ENCODE measurements at regions not wholly inside any gene's neighbourhood (a gene's known extent, or its start where the extent isn't known, plus 50 kb on each side); places are given as distances from the start of the nearest gene placed in this dataset.
"Not testable (repeated sequence)": the region's sequence is repeated elsewhere in the genome, so short reads cannot be mapped to it uniquely, and the experiment has no call there.

DNA sequence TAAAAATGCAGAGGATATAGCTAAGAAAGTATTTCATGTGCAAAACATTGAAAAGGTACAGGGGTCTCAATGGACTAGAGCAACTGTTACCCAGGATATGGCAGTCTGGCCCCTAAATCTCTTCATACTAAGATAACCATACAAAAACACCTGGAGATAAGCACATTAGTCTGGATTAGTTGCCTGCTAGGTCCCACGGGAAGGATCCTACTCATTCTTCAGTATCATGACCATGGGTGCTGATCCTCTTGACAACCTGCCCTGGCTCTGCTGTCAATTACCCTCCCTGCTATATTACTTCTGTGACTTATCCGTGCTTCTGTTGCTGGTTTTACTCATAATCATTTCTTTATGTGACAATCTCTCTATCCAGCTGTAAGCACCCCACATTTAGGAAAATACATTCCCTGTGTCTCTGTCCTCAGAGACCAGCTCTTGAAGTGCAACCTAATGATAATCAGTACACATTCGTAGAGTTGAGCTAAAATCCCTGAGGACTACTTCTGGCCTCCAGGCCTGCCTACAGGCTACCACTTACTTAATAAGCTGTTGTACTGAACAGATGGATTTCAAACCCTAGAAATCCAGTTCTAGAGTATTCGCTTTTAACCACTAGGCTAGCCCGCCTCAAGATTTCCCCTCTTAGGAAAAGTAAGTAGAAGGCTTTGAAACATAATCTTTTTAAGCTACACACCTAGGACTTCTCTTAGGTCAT lies 190.5 kb upstream of the OR13F1 start:
- no peak overlapping the region for H3K4me2 ChIP-seq
- no peaks in the 10 kb centered on the region for H3K4me1 ChIP-seq (ENCODE audit: insufficient read depth)
- TF ChIP-seq, protein P1, sequence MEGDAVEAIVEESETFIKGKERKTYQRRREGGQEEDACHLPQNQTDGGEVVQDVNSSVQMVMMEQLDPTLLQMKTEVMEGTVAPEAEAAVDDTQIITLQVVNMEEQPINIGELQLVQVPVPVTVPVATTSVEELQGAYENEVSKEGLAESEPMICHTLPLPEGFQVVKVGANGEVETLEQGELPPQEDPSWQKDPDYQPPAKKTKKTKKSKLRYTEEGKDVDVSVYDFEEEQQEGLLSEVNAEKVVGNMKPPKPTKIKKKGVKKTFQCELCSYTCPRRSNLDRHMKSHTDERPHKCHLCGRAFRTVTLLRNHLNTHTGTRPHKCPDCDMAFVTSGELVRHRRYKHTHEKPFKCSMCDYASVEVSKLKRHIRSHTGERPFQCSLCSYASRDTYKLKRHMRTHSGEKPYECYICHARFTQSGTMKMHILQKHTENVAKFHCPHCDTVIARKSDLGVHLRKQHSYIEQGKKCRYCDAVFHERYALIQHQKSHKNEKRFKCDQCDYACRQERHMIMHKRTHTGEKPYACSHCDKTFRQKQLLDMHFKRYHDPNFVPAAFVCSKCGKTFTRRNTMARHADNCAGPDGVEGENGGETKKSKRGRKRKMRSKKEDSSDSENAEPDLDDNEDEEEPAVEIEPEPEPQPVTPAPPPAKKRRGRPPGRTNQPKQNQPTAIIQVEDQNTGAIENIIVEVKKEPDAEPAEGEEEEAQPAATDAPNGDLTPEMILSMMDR (IDR thresholded peaks at IDR 0.05; ENCODE audit: poor library complexity) = no peak
- TF ChIP-seq EZH2phosphoT487 (IDR thresholded peaks at IDR 0.05; ENCODE audit: low read depth, severe bottlenecking, unreplicated experiment) = no peak
- no peak for TF ChIP-seq EZH2 (IDR thresholded peaks at IDR 0.05; ENCODE audit: borderline replicate concordance)
- H3K9me2 ChIP-seq (replicated peaks; ENCODE audit: insufficient read depth) = no peaks in the 10 kb centered on the region
- H3K9me3 ChIP-seq (ENCODE audit: low read depth) = no peaks in the 10 kb centered on the region
- DNase-seq (ENCODE audit: low spot score) = no peak
- H3K79me2 ChIP-seq = no peaks in the 10 kb centered on the region
- H4K20me1 ChIP-seq (ENCODE audit: insufficient read depth, poor library complexity, severe bottlenecking) = no peaks in the 10 kb centered on the region
- H3K36me3 ChIP-seq (replicated peaks; ENCODE audit: insufficient read depth, low read depth) = no peaks in the 10 kb centered on the region
- 78% methylated on average over 5 of the region's 5 CpGs for WGBS (ENCODE audit: low lambda C conversion rate, missing lambda C conversion rate)
- no peaks in the 10 kb centered on the region for H3K27me3 ChIP-seq
- no peak overlapping the region for H3K4me3 ChIP-seq
- H3K27ac ChIP-seq = no peak overlapping the region
- no peak overlapping the region for H2AFZ ChIP-seq

GRCh38 chr9:104316201-104317009 lies 187.7 kb upstream of the OR13F1 start:
- not testable (repeated sequence) for H2AFZ ChIP-seq; H3K9me2 ChIP-seq (replicated peaks; ENCODE audit: insufficient read depth); H3K79me2 ChIP-seq; H3K36me3 ChIP-seq (replicated peaks; ENCODE audit: insufficient read depth, low read depth); H3K4me3 ChIP-seq; H3K4me2 ChIP-seq; H3K27me3 ChIP-seq; H3K9me3 ChIP-seq (ENCODE audit: low read depth); DNase-seq (ENCODE audit: low spot score); H3K27ac ChIP-seq; H3K4me1 ChIP-seq (ENCODE audit: insufficient read depth); H4K20me1 ChIP-seq (ENCODE audit: insufficient read depth, poor library complexity, severe bottlenecking)
- 96% methylated on average over 46 of the region's 50 CpGs for WGBS (ENCODE audit: low lambda C conversion rate, missing lambda C conversion rate)

DNA sequence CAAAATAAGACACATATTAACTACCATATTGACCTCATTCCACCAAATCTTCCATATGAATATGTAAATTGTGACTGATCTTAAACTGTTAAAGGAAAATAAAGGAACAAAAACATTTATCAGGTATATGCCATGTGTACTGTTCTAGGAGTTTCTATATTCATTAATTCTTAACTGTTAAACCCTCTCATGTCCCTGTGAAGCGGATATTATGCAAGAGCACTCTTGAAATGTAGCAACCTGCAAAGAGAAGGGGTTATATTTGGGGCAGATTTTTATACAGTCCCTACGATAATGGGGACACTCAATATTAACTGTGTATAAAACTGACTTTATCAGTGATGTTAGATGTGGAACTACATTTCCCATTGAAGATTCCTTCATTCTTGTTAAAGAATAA lies 184.9 kb upstream of the OR13F1 start:
- Histone ChIP-seq H3K4me2 (no peak overlapping the region), H4K20me1 (ENCODE audit: insufficient read depth, poor library complexity, severe bottlenecking) (no peaks in the 10 kb centered on the region), H3K9me2 (replicated peaks; ENCODE audit: insufficient read depth) (no peaks in the 10 kb centered on the region), H3K27ac (no peak overlapping the region), H3K36me3 (replicated peaks; ENCODE audit: insufficient read depth, low read depth) (no peaks in the 10 kb centered on the region), H3K27me3 (no peaks in the 10 kb centered on the region), H3K79me2 (no peaks in the 10 kb centered on the region), H2AFZ (no peak overlapping the region), H3K4me1 (ENCODE audit: insufficient read depth) (no peaks in the 10 kb centered on the region), H3K4me3 (no peak overlapping the region), H3K9me3 (ENCODE audit: low read depth) (no peaks in the 10 kb centered on the region)
- TF ChIP-seq, protein P1 (IDR thresholded peaks at IDR 0.05; ENCODE audit: poor library complexity) = no peak
- no peak for TF ChIP-seq EZH2 (IDR thresholded peaks at IDR 0.05; ENCODE audit: borderline replicate concordance)
- 86% methylated on average over 2 of the region's 2 CpGs for WGBS (ENCODE audit: low lambda C conversion rate, missing lambda C conversion rate)
- DNase-seq (ENCODE audit: low spot score) = no peak

GRCh38 chr9:104319685-104320084 lies 184.4 kb upstream of the OR13F1 start:
- TF ChIP-seq, protein P1 (IDR thresholded peaks at IDR 0.05; ENCODE audit: poor library complexity) = no peak
- TF ChIP-seq EZH2phosphoT487 (IDR thresholded peaks at IDR 0.05; ENCODE audit: low read depth, severe bottlenecking, unreplicated experiment) (no peak), EZH2 (IDR thresholded peaks at IDR 0.05; ENCODE audit: borderline replicate concordance) (no peak)
- DNase-seq (ENCODE audit: low spot score) = no peak
- H3K36me3 ChIP-seq (replicated peaks; ENCODE audit: insufficient read depth, low read depth) = no peaks in the 10 kb centered on the region

More at GRCh38 chr9:104319685-104320084, 184.4 kb upstream of the OR13F1 start:
- 67% methylated on average over 3 of the region's 3 CpGs for WGBS (ENCODE audit: low lambda C conversion rate, missing lambda C conversion rate)
- H3K4me1 ChIP-seq (ENCODE audit: insufficient read depth) = no peaks in the 10 kb centered on the region
- no peak overlapping the region for H3K27ac ChIP-seq
- no peaks in the 10 kb centered on the region for H3K79me2 ChIP-seq
- no peak overlapping the region for H2AFZ ChIP-seq
- H3K4me3 ChIP-seq = no peak overlapping the region
- H3K27me3 ChIP-seq = no peaks in the 10 kb centered on the region
- H3K9me3 ChIP-seq (ENCODE audit: low read depth) = no peaks in the 10 kb centered on the region
- no peaks in the 10 kb centered on the region for H3K9me2 ChIP-seq (replicated peaks; ENCODE audit: insufficient read depth)
- no peak overlapping the region for H3K4me2 ChIP-seq
- no peaks in the 10 kb centered on the region for H4K20me1 ChIP-seq (ENCODE audit: insufficient read depth, poor library complexity, severe bottlenecking)

All from hepatocyte (in vitro differentiated cells).